BE2C (cell line): ENCODE measurements at regions not wholly inside any gene's neighbourhood (a gene's known extent, or its start where the extent isn't known, plus 50 kb on each side); places are given as distances from the start of the nearest gene placed in this dataset.

ENCODE experiments used
- DNase-seq: peaks from one replicate; pipeline ENCODE4 v3.0.0-alpha.2; 2020
- H3K27me3 ChIP-seq: fragments of 250-450 bp; sonication (Bioruptor Pico); 2 replicates; pipeline ENCODE4 v1.5.1; 2020; ENCODE audit warnings: mild to moderate bottlenecking
- H3K36me3 ChIP-seq: fragments of 250-450 bp; sonication (Bioruptor Pico); 2 replicates; pipeline ENCODE4 v1.5.1; 2020; ENCODE audit warnings: mild to moderate bottlenecking
- H3K4me1 ChIP-seq: fragments of 250-450 bp; sonication (Bioruptor Pico); 2 replicates; pipeline ENCODE4 v1.5.1; 2020
- H3K4me3 ChIP-seq: 2 replicates; pipeline ENCODE4 v1.5.1; 2011; ENCODE audit warnings: low read depth, low read length
- H3K9me3 ChIP-seq: fragments of 250-450 bp; sonication (Bioruptor Pico); 2 replicates; pipeline ENCODE4 v1.5.1; 2020
- CTCF ChIP-seq: IDR thresholded peaks from 2 replicates; pipeline ENCODE4 v1.5.1; 2012; ENCODE audit warnings: mild to moderate bottlenecking, low read depth, low read length

- TF ChIP-seq CTCF = no peak
- DNase-seq = no peak
- Histone ChIP-seq H3K9me3 (no peaks in the 10 kb centered on the region), H3K4me1 (no peaks in the 10 kb centered on the region), H3K4me3 (no peak overlapping the region), H3K27me3 (no peaks in the 10 kb centered on the region), H3K36me3 (no peaks in the 10 kb centered on the region)
Observed at GRCh38 chr16:13435415-13435814, 484.5 kb upstream of the ERCC4 start.

- TF ChIP-seq CTCF = no peak
- H3K4me1 ChIP-seq = no peaks in the 10 kb centered on the region
- H3K36me3 ChIP-seq = no peaks in the 10 kb centered on the region
- no peak for DNase-seq
- no peaks in the 10 kb centered on the region for H3K27me3 ChIP-seq
- H3K4me3 ChIP-seq = no peak overlapping the region
- no peaks in the 10 kb centered on the region for H3K9me3 ChIP-seq
Observed at GRCh38 chr16:13435873-13436474, 484.0 kb upstream of the ERCC4 start.

- no peak for DNase-seq
Observed at GRCh38 chr16:13436641-13437412, 483.1 kb upstream of the ERCC4 start.

GRCh38 chr16:13437413-13437795, 482.6 kb upstream of the ERCC4 start:
- Histone ChIP-seq H3K9me3 (no peaks in the 10 kb centered on the region), H3K36me3 (no peaks in the 10 kb centered on the region), H3K27me3 (no peaks in the 10 kb centered on the region), H3K4me1 (no peaks in the 10 kb centered on the region), H3K4me3 (no peak overlapping the region)
- no peak for TF ChIP-seq CTCF
- DNase-seq = no peak

More at GRCh38 chr16:13436641-13437412, 483.1 kb upstream of the ERCC4 start:
- H3K4me3 ChIP-seq = no peak overlapping the region
- H3K9me3 ChIP-seq = no peaks in the 10 kb centered on the region
- no peaks in the 10 kb centered on the region for H3K27me3 ChIP-seq
- no peaks in the 10 kb centered on the region for H3K36me3 ChIP-seq
- no peaks in the 10 kb centered on the region for H3K4me1 ChIP-seq
- no peak for TF ChIP-seq CTCF

GRCh38 chr16:13438064-13438463, 481.9 kb upstream of the ERCC4 start:
- DNase-seq = no peak
- no peaks in the 10 kb centered on the region for H3K9me3 ChIP-seq
- no peaks in the 10 kb centered on the region for H3K4me1 ChIP-seq
- no peaks in the 10 kb centered on the region for H3K27me3 ChIP-seq
- no peak for TF ChIP-seq CTCF
- H3K36me3 ChIP-seq = no peaks in the 10 kb centered on the region
- no peak overlapping the region for H3K4me3 ChIP-seq

- no peak for TF ChIP-seq CTCF
- no peaks in the 10 kb centered on the region for H3K36me3 ChIP-seq
- DNase-seq = no peak
- no peaks in the 10 kb centered on the region for H3K27me3 ChIP-seq
- no peaks in the 10 kb centered on the region for H3K9me3 ChIP-seq
- no peak overlapping the region for H3K4me3 ChIP-seq
- no peaks in the 10 kb centered on the region for H3K4me1 ChIP-seq
Observed at GRCh38 chr16:13439766-13440165, 480.2 kb upstream of the ERCC4 start.
